Colonic mucosa (tissue), 4 donors: ENCODE measurements at regions not wholly inside any gene's neighbourhood (a gene's known extent, or its start where the extent isn't known, plus 50 kb on each side); places are given as distances from the start of the nearest gene placed in this dataset.

Experiments
- DNase-seq: peaks from one replicate; pipeline ENCODE4 v3.0.0-alpha.2; 2020
- H3K27ac ChIP-seq: fragments of 200-600 bp; one replicate; pipeline ENCODE4 v1.8.0; 2021
- H3K27me3 ChIP-seq: fragments of 200-600 bp; one replicate; pipeline ENCODE4 v1.8.0; 2021
- H3K36me3 ChIP-seq: fragments of 200-600 bp; one replicate; pipeline ENCODE4 v1.8.0; 2021
- H3K4me1 ChIP-seq: fragments of 200-600 bp; one replicate; pipeline ENCODE4 v1.8.0; 2021; ENCODE audit warnings: mild to moderate bottlenecking
- H3K4me3 ChIP-seq: fragments of 200-600 bp; one replicate; pipeline ENCODE4 v1.8.0; 2021
- H3K9ac ChIP-seq, 2 donors: one replicate each; pipeline ENCODE4 v1.7.0; 2013; ENCODE audit warnings: control low read depth in 2 of 2, low read depth in 2 of 2, low read length in 2 of 2
- H3K9me3 ChIP-seq: fragments of 200-600 bp; one replicate; pipeline ENCODE4 v1.8.0; 2021
- CTCF ChIP-seq: fragments of 200-600 bp; IDR thresholded peaks from one replicate; pipeline ENCODE4 v1.8.0; 2022; ENCODE audit warnings: antibody characterized with exemption, mild to moderate bottlenecking
- intact Hi-C: fragments of 100-400 bp; cut with DNase I; formaldehyde crosslinking; loops from one replicate; pipeline ENCODE4 v1.14.1; 2022
- donor health status: healthy.
- donor health status: DM: no; HTN: no; CAD: no.
- donor health status: DM: no; HTN: no; CAD: no.

DNA sequence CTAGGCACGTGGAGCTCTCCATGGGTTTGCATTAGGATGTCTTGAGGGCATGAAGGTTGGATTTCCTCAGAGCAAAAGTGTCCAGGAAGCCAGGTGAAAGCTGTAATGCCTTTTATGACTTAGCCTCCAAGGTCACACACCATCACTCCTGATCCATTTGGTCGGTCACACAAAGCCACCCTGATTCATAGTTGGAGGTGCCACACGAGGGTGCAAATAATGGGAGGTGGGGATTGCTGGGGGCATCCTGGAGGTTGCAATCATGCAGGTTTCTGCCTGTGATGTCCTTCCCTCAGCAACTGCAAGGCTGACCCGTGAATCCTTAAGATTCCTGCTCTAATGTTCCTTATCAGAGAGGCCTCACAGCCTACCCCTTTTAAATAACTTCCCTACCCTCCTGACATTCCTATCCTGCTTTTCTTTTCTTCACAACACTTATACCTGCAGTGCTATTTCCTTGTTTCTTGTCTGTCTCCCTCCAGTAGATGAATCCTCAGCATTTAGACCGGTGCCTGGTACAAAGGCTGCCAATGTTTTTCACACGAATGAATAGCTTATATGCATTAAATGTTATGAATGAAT is 97.1 kb downstream of the LIPG start:
- Histone ChIP-seq H3K4me3 (no peak overlapping the region), H3K9me3 (no peaks in the 10 kb centered on the region), H3K27me3 (no peaks in the 10 kb centered on the region), H3K9ac (no peak overlapping the region), H3K4me1 (no peaks in the 10 kb centered on the region), H3K36me3 (no peaks in the 10 kb centered on the region), H3K27ac (no peak overlapping the region)
- no peak for TF ChIP-seq CTCF
- no peak for DNase-seq
- intact Hi-C loops = no loop called here

GRCh38 chr18:49656073-49656692 is 94.3 kb downstream of the LIPG start:
- Histone ChIP-seq H3K4me1 (no peaks in the 10 kb centered on the region), H3K4me3 (no peak overlapping the region), H3K27ac (no peak overlapping the region), H3K27me3 (no peaks in the 10 kb centered on the region), H3K9me3 (no peaks in the 10 kb centered on the region), H3K36me3 (no peaks in the 10 kb centered on the region), H3K9ac (no peak overlapping the region)
- intact Hi-C loops = no loop called here
- no peak for TF ChIP-seq CTCF
- DNase-seq = no peak

DNA sequence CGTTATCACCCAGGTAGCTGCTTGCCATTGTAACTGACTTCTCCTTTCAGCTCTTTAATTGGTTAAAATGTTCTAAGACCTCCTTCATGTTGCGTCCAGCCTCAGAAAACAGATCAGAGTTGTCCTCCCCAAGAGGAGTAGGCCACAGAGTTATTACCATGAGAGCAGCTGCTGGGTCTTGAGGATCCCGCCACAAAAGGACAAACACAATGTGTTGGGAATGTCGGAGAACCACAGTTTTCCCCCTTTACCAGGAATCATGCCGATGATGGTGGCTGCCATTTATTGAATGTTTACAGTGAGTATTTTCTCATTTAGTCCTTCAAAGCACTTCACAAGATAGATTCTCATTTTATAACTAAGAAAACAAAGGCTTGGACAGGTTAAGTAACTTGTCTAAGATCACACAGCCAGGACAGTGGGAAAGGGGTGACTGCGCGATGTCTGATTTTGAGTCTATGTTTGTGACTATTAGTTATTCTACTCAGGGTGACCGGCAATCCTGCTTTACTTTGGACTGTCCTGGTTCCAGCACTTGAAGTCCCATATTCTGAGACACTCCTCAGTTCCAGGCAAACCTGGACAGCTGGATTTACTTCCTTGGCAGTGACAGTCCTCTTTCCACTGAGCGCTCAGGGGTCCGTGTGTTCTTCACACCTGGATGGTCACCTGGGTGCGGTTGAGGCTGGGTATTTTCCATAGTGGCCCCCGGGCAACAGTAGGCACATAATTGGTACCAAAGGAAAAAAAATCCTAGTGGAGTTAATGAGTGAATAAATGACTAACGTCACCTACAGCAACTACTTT is 93.6 kb downstream of the LIPG start:
- H3K9ac ChIP-seq = no peak overlapping the region
- no peak for TF ChIP-seq CTCF
- no peaks in the 10 kb centered on the region for H3K36me3 ChIP-seq
- no peak overlapping the region for H3K27ac ChIP-seq
- no peak overlapping the region for H3K4me3 ChIP-seq
- DNase-seq = no peak
- H3K9me3 ChIP-seq = no peaks in the 10 kb centered on the region
- H3K27me3 ChIP-seq = no peaks in the 10 kb centered on the region
- intact Hi-C loops = no loop called here
- no peaks in the 10 kb centered on the region for H3K4me1 ChIP-seq

- no peak for DNase-seq
- Histone ChIP-seq H3K4me3 (no peak overlapping the region), H3K27me3 (no peaks in the 10 kb centered on the region), H3K9ac (no peak overlapping the region), H3K27ac (no peak overlapping the region), H3K36me3 (no peaks in the 10 kb centered on the region), H3K9me3 (no peaks in the 10 kb centered on the region), H3K4me1 (no peaks in the 10 kb centered on the region)
- TF ChIP-seq CTCF = no peak
- intact Hi-C loops = no loop called here
These were observed 92.5 kb downstream of the LIPG start for GRCh38 chr18:49654347-49654746.

GRCh38 chr18:49652881-49653724 is 91.2 kb downstream of the LIPG start:
- TF ChIP-seq CTCF = no peak
- no peaks in the 10 kb centered on the region for H3K9me3 ChIP-seq
- H3K4me1 ChIP-seq = no peaks in the 10 kb centered on the region
- DNase-seq = no peak
- H3K4me3 ChIP-seq = no peak overlapping the region
- H3K36me3 ChIP-seq = no peaks in the 10 kb centered on the region
- H3K27ac ChIP-seq = no peak overlapping the region
- H3K27me3 ChIP-seq = no peaks in the 10 kb centered on the region
- intact Hi-C loops = no loop called here
- no peak overlapping the region for H3K9ac ChIP-seq
